ENCODE measurements at regions not wholly inside any gene's neighbourhood (a gene's known extent, or its start where the extent isn't known, plus 50 kb on each side); places are given as distances from the start of the nearest gene placed in this dataset.

DNA sequence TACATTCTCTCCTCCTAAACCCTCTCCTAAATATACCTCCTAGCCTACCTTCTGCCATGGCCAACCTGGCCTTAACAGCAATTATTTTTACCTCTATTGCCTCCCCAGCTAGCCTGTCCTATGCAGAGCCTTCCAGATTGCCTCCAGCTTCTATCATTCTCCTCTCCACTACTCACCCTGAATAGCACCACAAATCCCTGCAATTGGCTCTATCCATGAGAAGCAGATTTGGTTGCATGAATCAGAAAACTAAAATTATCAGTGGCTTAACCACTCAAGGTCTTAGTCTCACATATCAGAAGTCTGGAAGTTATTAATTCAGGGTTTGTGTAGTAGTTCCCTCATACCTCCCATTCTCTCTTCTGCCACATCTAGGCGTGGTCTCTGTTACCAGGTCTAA lies 120.3 kb upstream of the CACUL1 start:
- TF ChIP-seq, protein P1, sequence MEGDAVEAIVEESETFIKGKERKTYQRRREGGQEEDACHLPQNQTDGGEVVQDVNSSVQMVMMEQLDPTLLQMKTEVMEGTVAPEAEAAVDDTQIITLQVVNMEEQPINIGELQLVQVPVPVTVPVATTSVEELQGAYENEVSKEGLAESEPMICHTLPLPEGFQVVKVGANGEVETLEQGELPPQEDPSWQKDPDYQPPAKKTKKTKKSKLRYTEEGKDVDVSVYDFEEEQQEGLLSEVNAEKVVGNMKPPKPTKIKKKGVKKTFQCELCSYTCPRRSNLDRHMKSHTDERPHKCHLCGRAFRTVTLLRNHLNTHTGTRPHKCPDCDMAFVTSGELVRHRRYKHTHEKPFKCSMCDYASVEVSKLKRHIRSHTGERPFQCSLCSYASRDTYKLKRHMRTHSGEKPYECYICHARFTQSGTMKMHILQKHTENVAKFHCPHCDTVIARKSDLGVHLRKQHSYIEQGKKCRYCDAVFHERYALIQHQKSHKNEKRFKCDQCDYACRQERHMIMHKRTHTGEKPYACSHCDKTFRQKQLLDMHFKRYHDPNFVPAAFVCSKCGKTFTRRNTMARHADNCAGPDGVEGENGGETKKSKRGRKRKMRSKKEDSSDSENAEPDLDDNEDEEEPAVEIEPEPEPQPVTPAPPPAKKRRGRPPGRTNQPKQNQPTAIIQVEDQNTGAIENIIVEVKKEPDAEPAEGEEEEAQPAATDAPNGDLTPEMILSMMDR (IDR thresholded peaks at IDR 0.05) = no peak
- no peak for TF ChIP-seq POLR2A (IDR thresholded peaks at IDR 0.05)
